HepG2 (cell line): ENCODE measurements at regions not wholly inside any gene's neighbourhood (a gene's known extent, or its start where the extent isn't known, plus 50 kb on each side); places are given as distances from the start of the nearest gene placed in this dataset.

Experiments
- CREB1 ChIP-seq, 2 experiments: fragments of 450-650 bp in 1 of 2; IDR thresholded peaks; 2 replicates each; pipeline ENCODE4 v1.6.1; 2016 to 2017; ENCODE audit warnings: control low read depth in 1 of 2, mild to moderate bottlenecking in 1 of 2, missing compliant biosample characterization in 1 of 2, missing genetic modification characterization in 1 of 2
- FOXP4 ChIP-seq: sonication (generic); formaldehyde crosslinking; IDR thresholded peaks from 2 replicates; pipeline ENCODE4 v1.4.0; 2020; ENCODE audit warnings: missing genetic modification reagents
- YEATS2 ChIP-seq: sonication (generic); formaldehyde crosslinking; IDR thresholded peaks from 2 replicates; pipeline ENCODE4 v1.4.0; 2020; ENCODE audit warnings: missing genetic modification reagents, borderline replicate concordance
- ZBTB33 ChIP-seq: sonication (generic); formaldehyde crosslinking; IDR thresholded peaks from 2 replicates; pipeline ENCODE4 v1.4.0; 2020; ENCODE audit warnings: missing genetic modification reagents
- ZBTB38 ChIP-seq: sonication (generic); formaldehyde crosslinking; IDR thresholded peaks from 2 replicates; pipeline ENCODE4 v1.5.1; 2020; ENCODE audit warnings: mild to moderate bottlenecking, missing genetic modification reagents

- TF ChIP-seq CREB1 (IDR thresholded peaks at IDR 0.05) (no peak), CREB1 (CRISPR knock-in tag; IDR thresholded peaks at IDR 0.05) (no peak), YEATS2 (CRISPR knock-in tag) (no peak), ZBTB38 (no peak), FOXP4 (no peak), ZBTB33 (CRISPR knock-in tag) (no peak)
Measured at GRCh38 chr15:62250186-62250585, 85.1 kb upstream of the C2CD4B start.
